MCF 10A (cell line): ENCODE measurements at regions not wholly inside any gene's neighbourhood (a gene's known extent, or its start where the extent isn't known, plus 50 kb on each side); places are given as distances from the start of the nearest gene placed in this dataset.

Experiments used
- BruUV-seq: library from RNA; stranded (reverse); fragments of 400-500 nt; replicated peaks from 2 replicates; lab custom pipeline; 2021; lab: Mats Ljungman, UMichigan
- CTCF ChIA-PET: fragments of 300-600 bp; sonication (Branson Sonifier 250); formaldehyde crosslinking; extraction: SDS; loops from one replicate; lab custom pipeline; 2021; ENCODE audit warnings: antibody characterized with exemption, inconsistent platforms; lab: Yijun Ruan, JAX
- POLR2A ChIA-PET: fragments of 300-600, 350-650 bp; sonication (Branson Sonifier 250); formaldehyde crosslinking; extraction: SDS; loops from one replicate; lab custom pipeline; 2020; ENCODE audit warnings: antibody characterized with exemption, inconsistent platforms; lab: Yijun Ruan, JAX
- DNase-seq: peaks from one replicate; pipeline ENCODE4 v3.0.0-alpha.2; 2018; ENCODE audit not compliant: unreplicated experiment
- H3K27ac Mint-ChIP-seq: one replicate; pipeline ENCODE4 v1.8.0; 2022; ENCODE audit warnings: mild to moderate bottlenecking, low read depth, mixed read lengths; ENCODE audit not compliant: unreplicated experiment
- H3K27me3 Mint-ChIP-seq: one replicate; pipeline ENCODE4 v1.8.0; 2022; ENCODE audit warnings: mixed read lengths; ENCODE audit not compliant: insufficient read depth, unreplicated experiment
- H3K36me3 Mint-ChIP-seq: one replicate; pipeline ENCODE4 v1.8.0; 2022; ENCODE audit warnings: mild to moderate bottlenecking, moderate library complexity, mixed read lengths; ENCODE audit not compliant: insufficient read depth, unreplicated experiment
- H3K4me1 Mint-ChIP-seq: one replicate; pipeline ENCODE4 v1.8.0; 2022; ENCODE audit warnings: mixed read lengths; ENCODE audit not compliant: insufficient read depth, unreplicated experiment
- H3K4me3 Mint-ChIP-seq: one replicate; pipeline ENCODE4 v1.8.0; 2022; ENCODE audit warnings: mild to moderate bottlenecking, moderate library complexity, mixed read lengths; ENCODE audit not compliant: unreplicated experiment
- H3K9me3 Mint-ChIP-seq: one replicate; pipeline ENCODE4 v1.8.0; 2022; ENCODE audit warnings: mixed read lengths; ENCODE audit not compliant: unreplicated experiment
- CTCF ChIP-seq: fragments of 200-600 bp; IDR thresholded peaks from one replicate; pipeline ENCODE4 v1.8.0; 2022; ENCODE audit warnings: antibody characterized with exemption, mild to moderate bottlenecking; ENCODE audit not compliant: unreplicated experiment
- intact Hi-C: fragments of 100-400 bp; cut with micrococcal nuclease; formaldehyde crosslinking; loops from 2 replicates; pipeline ENCODE4 v1.14.1; 2022

GRCh38 chr16:35409503-35409902, 1950.1 kb downstream of the TP53TG3F start:
- Mint-ChIP-seq H3K27me3 (no peaks in the 10 kb centered on the region), H3K4me3 (no peak overlapping the region), H3K4me1 (no peaks in the 10 kb centered on the region), H3K27ac (no peak overlapping the region), H3K9me3 (no peaks in the 10 kb centered on the region), H3K36me3 (no peaks in the 10 kb centered on the region)
- no TSS peak for BruUV-seq
- ChIA-PET CTCF (interaction anchor here (0.6 to 0.7 kb wide), 2 partner anchors 21 to 257 kb away, joined by 3 read pairs; no protein-coding TSS in a partner anchor), POLR2A (no interaction called here)
- intact Hi-C loops, result no loop called here
- DNase-seq, result no peak
- no peak for TF ChIP-seq CTCF

GRCh38 chr16:35410438-35410837, 1951.0 kb downstream of the TP53TG3F start:
- Mint-ChIP-seq H3K27me3 (no peaks in the 10 kb centered on the region), H3K4me1 (no peaks in the 10 kb centered on the region), H3K36me3 (no peaks in the 10 kb centered on the region), H3K4me3 (no peak overlapping the region), H3K9me3 (no peaks in the 10 kb centered on the region), H3K27ac (no peak overlapping the region)
- POLR2A ChIA-PET, result no interaction called here
- BruUV-seq, result no TSS peak
- intact Hi-C loops, result no loop called here
- TF ChIP-seq CTCF, result no peak
- CTCF ChIA-PET, result interaction anchor here (0.6 kb wide), 1 partner anchor 299 kb away, joined by 3 read pairs; no protein-coding TSS in a partner anchor
- DNase-seq, result no peak

GRCh38 chr16:35411156-35411555, 1951.7 kb downstream of the TP53TG3F start:
- no peak for DNase-seq
- no peaks in the 10 kb centered on the region for H3K27me3 Mint-ChIP-seq
- ChIA-PET POLR2A (no interaction called here), CTCF (interaction anchor here (0.6 to 1.4 kb wide), 2 partner anchors 21 to 300 kb away, joined by 3 read pairs; no protein-coding TSS in a partner anchor)
- H3K4me1 Mint-ChIP-seq, result no peaks in the 10 kb centered on the region
- no peak overlapping the region for H3K27ac Mint-ChIP-seq
- H3K9me3 Mint-ChIP-seq, result no peaks in the 10 kb centered on the region
- no peak overlapping the region for H3K4me3 Mint-ChIP-seq
- H3K36me3 Mint-ChIP-seq, result no peaks in the 10 kb centered on the region
- no peak for TF ChIP-seq CTCF
- intact Hi-C loops, result no loop called here
- BruUV-seq, result no TSS peak

GRCh38 chr16:35414139-35414538, 1954.7 kb downstream of the TP53TG3F start:
- Mint-ChIP-seq H3K4me3 (no peak overlapping the region), H3K9me3 (no peaks in the 10 kb centered on the region), H3K36me3 (no peaks in the 10 kb centered on the region), H3K27me3 (no peaks in the 10 kb centered on the region), H3K27ac (no peak overlapping the region), H3K4me1 (no peaks in the 10 kb centered on the region)
- POLR2A ChIA-PET, result interaction anchor here (0.6 kb wide), 1 partner anchor 613 kb away, joined by 3 read pairs; no protein-coding TSS in a partner anchor
- no peak for DNase-seq
- intact Hi-C loops, result no loop called here
- CTCF ChIA-PET, result no interaction called here
- BruUV-seq, result no TSS peak
- TF ChIP-seq CTCF, result no peak
